Uterus (tissue), 3 donors: ENCODE measurements at regions not wholly inside any gene's neighbourhood (a gene's known extent, or its start where the extent isn't known, plus 50 kb on each side); places are given as distances from the start of the nearest gene placed in this dataset.

Source experiments
- DNase-seq, 2 donors: peaks; one replicate each; pipeline ENCODE4 v3.0.0-alpha.2; 2019 to 2020
- H3K27ac ChIP-seq, 2 donors: fragments of 200-600 bp; sonication (generic); 1 replicate in 1 of 2; 2 replicates in 1 of 2; pipeline ENCODE4 v1.5.1; 2016 to 2018
- H3K27me3 ChIP-seq, 2 donors: fragments of 200-600 bp; sonication (generic); one replicate each; pipeline ENCODE4 v1.5.1; 2018 to 2019; ENCODE audit warnings: control low read depth in 1 of 2
- H3K36me3 ChIP-seq, 2 donors: fragments of 200-600 bp; sonication (generic); one replicate each; pipeline ENCODE4 v1.5.1; 2019; ENCODE audit warnings: control low read depth in 1 of 2
- H3K4me1 ChIP-seq, 2 donors: fragments of 200-600 bp; sonication (generic); one replicate each; pipeline ENCODE4 v1.5.1; 2018 to 2019; ENCODE audit warnings: control low read depth in 1 of 2
- H3K4me3 ChIP-seq, 2 donors: fragments of 200-600 bp; sonication (generic); 1 replicate in 1 of 2; 2 replicates in 1 of 2; pipeline ENCODE4 v1.5.1; 2018 to 2019; ENCODE audit warnings: mild to moderate bottlenecking in 1 of 2
- H3K9me3 ChIP-seq, 2 donors: fragments of 200-600 bp; sonication (generic); one replicate each; pipeline ENCODE4 v1.5.1; 2019; ENCODE audit warnings: control low read depth in 1 of 2
- CTCF ChIP-seq, 4 experiments: fragments of 200-600 bp in 2 of 4; fragments of 450-650 bp in 2 of 4; sonication (generic) in 2 of 4; IDR thresholded peaks; one replicate each; pipeline ENCODE4 v1.5.1; 2016 to 2019; ENCODE audit warnings: antibody characterized with exemption in 4 of 4, mild to moderate bottlenecking in 2 of 4, moderate library complexity in 1 of 4
- POLR2A ChIP-seq, 2 donors: fragments of 450-650 bp; IDR thresholded peaks; one replicate each; pipeline ENCODE4 v1.6.1; 2016; ENCODE audit warnings: antibody characterized with exemption in 2 of 2, mild to moderate bottlenecking in 1 of 2, moderate library complexity in 1 of 2
- intact Hi-C: fragments of 100-400 bp; cut with DNase I; formaldehyde crosslinking; loops from one replicate; pipeline ENCODE4 v1.15.1; 2023; ENCODE audit warnings: low total_unique reads
- donor health status: DM: yes; HTN: yes; CAD: no.

GRCh38 chr13:102944821-102945220 lies 99.0 kb downstream of the ERCC5 start:
- H3K36me3 ChIP-seq: no peaks in the 10 kb centered on the region
- TF ChIP-seq CTCF (IDR thresholded peaks at IDR 0.05): no peak
- TF ChIP-seq POLR2A (IDR thresholded peaks at IDR 0.05): no peak
- no peaks in the 10 kb centered on the region for H3K27me3 ChIP-seq
- DNase-seq: no peak
- no peak overlapping the region for H3K27ac ChIP-seq
- H3K4me1 ChIP-seq: no peaks in the 10 kb centered on the region
- intact Hi-C loops: no loop called here
- H3K9me3 ChIP-seq: no peaks in the 10 kb centered on the region
- no peak overlapping the region for H3K4me3 ChIP-seq

- no peaks in the 10 kb centered on the region for H3K4me1 ChIP-seq
- no peaks in the 10 kb centered on the region for H3K27me3 ChIP-seq
- no peak for TF ChIP-seq POLR2A (IDR thresholded peaks at IDR 0.05)
- TF ChIP-seq CTCF (IDR thresholded peaks at IDR 0.05): no peak
- no peaks in the 10 kb centered on the region for H3K36me3 ChIP-seq
- no peaks in the 10 kb centered on the region for H3K9me3 ChIP-seq
- H3K27ac ChIP-seq: no peak overlapping the region
- no peak for DNase-seq
- intact Hi-C loops: no loop called here
- no peak overlapping the region for H3K4me3 ChIP-seq
Measured at GRCh38 chr13:102940770-102941169, 94.9 kb downstream of the ERCC5 start.

GRCh38 chr13:102940143-102940542 lies 94.3 kb downstream of the ERCC5 start:
- Histone ChIP-seq H3K27ac (no peak overlapping the region), H3K4me3 (no peak overlapping the region), H3K36me3 (no peaks in the 10 kb centered on the region), H3K9me3 (no peaks in the 10 kb centered on the region), H3K4me1 (no peaks in the 10 kb centered on the region), H3K27me3 (no peaks in the 10 kb centered on the region)
- intact Hi-C loops: no loop called here
- no peak for TF ChIP-seq CTCF (IDR thresholded peaks at IDR 0.05)
- no peak for TF ChIP-seq POLR2A (IDR thresholded peaks at IDR 0.05)
- no peak for DNase-seq

- no peaks in the 10 kb centered on the region for H3K4me1 ChIP-seq
- no peaks in the 10 kb centered on the region for H3K27me3 ChIP-seq
- no peak overlapping the region for H3K27ac ChIP-seq
- H3K36me3 ChIP-seq: no peaks in the 10 kb centered on the region
- no peaks in the 10 kb centered on the region for H3K9me3 ChIP-seq
- no peak for DNase-seq
- H3K4me3 ChIP-seq: no peak overlapping the region
- TF ChIP-seq POLR2A (IDR thresholded peaks at IDR 0.05) (no peak), CTCF (IDR thresholded peaks at IDR 0.05) (no peak)
- intact Hi-C loops: no loop called here
Measured at GRCh38 chr13:102935896-102936321, 90.1 kb downstream of the ERCC5 start.

GRCh38 chr13:102933523-102933922 lies 87.7 kb downstream of the ERCC5 start:
- no peaks in the 10 kb centered on the region for H3K27me3 ChIP-seq
- H3K4me3 ChIP-seq: no peak overlapping the region
- TF ChIP-seq POLR2A (IDR thresholded peaks at IDR 0.05) (no peak), CTCF (IDR thresholded peaks at IDR 0.05) (no peak)
- intact Hi-C loops: no loop called here
- H3K27ac ChIP-seq: no peak overlapping the region
- H3K4me1 ChIP-seq: no peaks in the 10 kb centered on the region
- no peaks in the 10 kb centered on the region for H3K36me3 ChIP-seq
- no peak for DNase-seq
- H3K9me3 ChIP-seq: no peaks in the 10 kb centered on the region
